ENCODE measurements at regions not wholly inside any gene's neighbourhood (a gene's known extent, or its start where the extent isn't known, plus 50 kb on each side); places are given as distances from the start of the nearest gene placed in this dataset.

DNA sequence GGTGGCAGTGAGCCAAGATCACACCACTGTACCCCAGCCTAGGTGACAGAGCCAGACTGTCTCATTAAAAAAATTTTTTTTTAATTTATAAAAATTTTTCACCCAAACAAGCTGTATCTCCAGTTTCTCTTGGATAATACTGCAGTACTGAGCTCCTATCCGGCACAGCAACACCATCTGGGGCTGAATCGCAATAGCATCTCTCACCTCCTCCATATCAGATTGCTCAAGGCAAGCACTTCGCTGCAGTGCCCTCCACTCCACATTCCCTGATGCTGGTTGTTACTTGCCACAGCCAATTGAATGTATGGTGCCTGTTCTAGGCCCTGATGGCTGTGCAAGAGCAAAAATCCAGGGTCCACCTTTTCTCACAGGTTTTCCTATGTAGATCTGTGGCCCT lies 69.3 kb upstream of the FAM241A start:
- no peak overlapping the region for H3K4me3 ChIP-seq (ENCODE audit: low read depth, low read length)
- TF ChIP-seq, protein P1, sequence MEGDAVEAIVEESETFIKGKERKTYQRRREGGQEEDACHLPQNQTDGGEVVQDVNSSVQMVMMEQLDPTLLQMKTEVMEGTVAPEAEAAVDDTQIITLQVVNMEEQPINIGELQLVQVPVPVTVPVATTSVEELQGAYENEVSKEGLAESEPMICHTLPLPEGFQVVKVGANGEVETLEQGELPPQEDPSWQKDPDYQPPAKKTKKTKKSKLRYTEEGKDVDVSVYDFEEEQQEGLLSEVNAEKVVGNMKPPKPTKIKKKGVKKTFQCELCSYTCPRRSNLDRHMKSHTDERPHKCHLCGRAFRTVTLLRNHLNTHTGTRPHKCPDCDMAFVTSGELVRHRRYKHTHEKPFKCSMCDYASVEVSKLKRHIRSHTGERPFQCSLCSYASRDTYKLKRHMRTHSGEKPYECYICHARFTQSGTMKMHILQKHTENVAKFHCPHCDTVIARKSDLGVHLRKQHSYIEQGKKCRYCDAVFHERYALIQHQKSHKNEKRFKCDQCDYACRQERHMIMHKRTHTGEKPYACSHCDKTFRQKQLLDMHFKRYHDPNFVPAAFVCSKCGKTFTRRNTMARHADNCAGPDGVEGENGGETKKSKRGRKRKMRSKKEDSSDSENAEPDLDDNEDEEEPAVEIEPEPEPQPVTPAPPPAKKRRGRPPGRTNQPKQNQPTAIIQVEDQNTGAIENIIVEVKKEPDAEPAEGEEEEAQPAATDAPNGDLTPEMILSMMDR (IDR thresholded peaks at IDR 0.05; ENCODE audit: control insufficient read depth, extremely low read depth, insufficient read depth) = no peak
- no peak for DNase-seq (ENCODE audit: low read depth)

DNA sequence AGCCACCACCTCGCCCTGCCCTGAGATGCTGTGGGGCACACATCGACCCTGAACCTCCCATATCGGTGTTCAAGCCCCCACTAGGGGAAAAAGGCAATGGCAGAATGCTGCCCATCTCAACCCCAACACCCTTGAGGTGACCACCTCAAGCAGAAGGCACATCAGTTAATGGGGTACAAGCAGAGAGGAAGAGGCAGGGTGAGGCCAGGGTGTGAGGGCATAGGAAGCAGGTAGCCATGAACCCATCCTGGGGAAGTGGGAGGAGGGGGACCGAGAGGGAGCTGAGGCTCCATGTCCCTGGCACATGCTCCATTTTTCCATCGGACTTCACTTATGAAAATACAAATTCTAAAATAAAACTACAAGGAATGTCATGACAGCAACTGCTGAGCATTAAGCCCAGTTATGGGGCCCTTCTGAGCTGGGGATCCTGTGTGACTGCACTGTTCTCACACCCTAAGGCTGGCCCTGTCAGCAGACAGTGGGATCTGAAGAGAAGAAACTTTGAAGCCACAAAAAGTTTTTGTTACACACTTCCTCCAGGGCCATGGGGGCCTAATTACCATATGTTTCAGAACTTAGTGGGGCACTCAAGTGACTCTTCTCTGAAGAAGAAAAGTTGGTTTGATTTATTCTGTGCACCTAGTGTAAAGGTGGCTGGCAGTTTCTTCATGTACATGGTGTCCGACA lies 68.2 kb upstream of the FAM241A start:
- TF ChIP-seq, protein P1 (IDR thresholded peaks at IDR 0.05; ENCODE audit: control insufficient read depth, extremely low read depth, insufficient read depth) = no peak
- H3K4me3 ChIP-seq (ENCODE audit: low read depth, low read length) = no peak overlapping the region
- DNase-seq (ENCODE audit: low read depth) = no peak

DNA sequence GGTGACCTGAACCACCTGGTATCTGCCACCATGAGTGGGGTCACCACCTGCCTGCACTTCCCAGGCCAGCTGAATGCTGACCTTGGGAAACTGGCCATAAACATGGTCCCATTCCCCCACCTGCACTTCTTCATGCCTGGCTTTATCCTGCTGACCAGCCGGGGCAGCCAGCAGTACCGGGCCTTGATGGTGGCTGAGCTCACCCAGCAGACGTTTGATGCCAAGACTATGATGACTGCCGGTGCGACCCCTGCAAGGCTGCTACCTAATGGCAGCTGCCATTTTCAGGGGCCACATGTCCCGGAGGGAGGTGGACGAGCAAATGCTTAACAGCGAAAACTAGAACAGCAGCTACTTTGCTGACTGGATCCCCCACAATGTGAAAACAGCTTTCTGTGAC lies 67.5 kb upstream of the FAM241A start:
- H3K4me3 ChIP-seq (ENCODE audit: low read depth, low read length) = no peak overlapping the region
- DNase-seq (ENCODE audit: low read depth) = no peak
- TF ChIP-seq, protein P1 (IDR thresholded peaks at IDR 0.05; ENCODE audit: control insufficient read depth, extremely low read depth, insufficient read depth) = no peak

DNA sequence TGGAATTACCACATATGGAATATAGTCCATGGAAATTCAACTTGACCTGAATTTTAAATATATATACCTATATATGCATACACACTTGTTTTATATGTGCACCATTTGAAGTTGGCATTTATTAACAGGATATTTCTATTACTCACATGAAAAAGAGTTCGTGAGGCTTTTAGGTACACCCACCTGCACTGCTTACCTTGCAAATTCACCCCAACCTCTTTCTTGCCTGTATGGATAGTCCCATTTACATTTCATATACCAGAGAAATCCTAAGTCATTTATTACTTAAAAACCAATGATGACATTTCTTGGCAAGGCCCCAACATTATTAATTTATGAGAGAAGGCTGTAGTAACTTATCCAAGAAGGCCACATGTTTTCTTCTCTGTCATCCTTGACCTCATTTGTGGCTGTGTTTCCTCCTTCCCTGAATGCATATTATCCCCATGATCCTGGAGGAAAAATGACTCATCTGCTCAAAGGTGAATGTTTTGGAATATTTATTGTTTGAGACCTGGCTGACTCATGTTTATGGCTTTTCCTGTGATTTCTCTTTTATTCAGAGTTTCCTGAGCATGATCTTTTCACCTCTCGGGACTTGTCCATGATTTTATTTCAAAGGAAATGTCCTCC lies 62.2 kb upstream of the FAM241A start:
- no peak overlapping the region for H3K4me3 ChIP-seq (ENCODE audit: low read depth, low read length)
- TF ChIP-seq, protein P1 (IDR thresholded peaks at IDR 0.05; ENCODE audit: control insufficient read depth, extremely low read depth, insufficient read depth) = no peak
- DNase-seq (ENCODE audit: low read depth) = no peak

DNA sequence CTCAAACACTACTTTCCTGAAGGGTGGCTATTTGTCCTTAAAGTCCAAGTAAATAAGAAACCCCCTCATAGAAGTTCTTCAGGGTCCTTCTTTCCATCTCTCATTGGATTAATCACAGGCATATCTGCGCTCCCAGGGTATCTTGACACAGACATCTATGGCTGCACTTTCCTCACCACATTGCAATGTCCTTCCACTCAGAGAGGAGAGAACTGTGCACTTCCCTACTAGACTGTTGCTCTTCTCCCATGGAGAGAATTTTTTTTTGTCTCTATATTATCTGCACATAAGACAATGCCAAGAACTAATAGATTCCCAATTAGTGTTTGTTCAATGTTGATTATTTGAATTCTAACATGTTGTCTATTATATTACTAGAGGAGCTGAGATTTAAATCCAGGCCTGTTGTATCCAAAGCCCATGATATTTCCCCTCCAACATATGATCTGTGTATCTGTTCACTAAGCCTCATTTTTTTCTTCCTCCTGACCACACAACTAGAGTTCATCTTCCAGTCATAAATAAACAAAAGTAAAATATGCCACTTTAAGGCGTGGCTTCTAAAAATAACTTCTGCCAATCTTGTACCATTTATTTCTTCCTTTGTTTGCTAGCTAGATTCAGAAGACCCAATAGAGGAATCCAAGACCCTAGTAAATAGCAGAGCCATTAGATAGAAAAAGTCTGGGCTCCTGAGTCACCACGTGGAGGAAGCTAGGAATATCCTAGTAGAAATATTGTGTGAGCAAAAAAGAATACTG lies 61.5 kb upstream of the FAM241A start:
- TF ChIP-seq, protein P1 (IDR thresholded peaks at IDR 0.05; ENCODE audit: control insufficient read depth, extremely low read depth, insufficient read depth) = no peak
- no peak overlapping the region for H3K4me3 ChIP-seq (ENCODE audit: low read depth, low read length)
- DNase-seq (ENCODE audit: low read depth) = no peak

DNA sequence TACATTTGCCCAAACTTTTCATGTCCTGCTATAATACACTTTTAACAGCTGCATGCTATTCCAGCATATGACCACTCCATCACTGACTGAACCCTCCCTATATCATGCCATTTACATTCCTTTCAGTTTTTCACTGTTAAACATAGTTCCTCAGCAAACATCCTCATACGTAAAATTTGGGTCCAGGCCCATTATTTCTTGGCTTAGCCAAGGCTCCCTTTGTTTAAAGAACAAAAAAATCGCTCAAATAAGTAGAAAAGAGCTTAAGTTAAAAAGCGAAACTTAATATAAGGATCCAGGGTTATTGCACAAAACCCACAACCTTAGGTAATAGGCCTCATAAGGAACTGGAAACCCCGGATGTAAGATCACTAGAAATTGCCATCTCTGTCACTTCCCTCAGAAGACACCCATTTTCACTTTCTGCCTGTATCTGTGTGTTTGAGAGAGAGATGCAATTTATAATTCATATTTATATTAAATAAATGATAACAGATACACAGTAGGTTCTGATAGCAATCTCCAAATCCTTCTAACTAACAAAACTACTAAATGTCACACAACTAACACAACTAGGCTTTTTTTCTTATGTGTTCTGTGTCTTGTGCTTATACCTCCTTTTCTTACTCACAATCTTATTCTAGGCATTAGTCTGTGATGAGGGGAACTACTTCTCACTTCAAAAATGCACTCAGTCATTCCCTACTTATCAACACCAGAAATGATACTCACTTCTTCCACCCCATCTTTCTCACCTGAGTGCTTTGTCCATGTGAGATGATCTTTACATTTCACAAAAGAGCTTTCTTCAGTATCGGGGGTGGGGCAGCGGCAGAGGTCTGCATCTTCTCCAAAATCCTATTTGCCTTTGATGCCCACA lies 59.9 kb upstream of the FAM241A start:
- TF ChIP-seq, protein P1 (IDR thresholded peaks at IDR 0.05; ENCODE audit: control insufficient read depth, extremely low read depth, insufficient read depth) = no peak
- DNase-seq (ENCODE audit: low read depth) = no peak
- H3K4me3 ChIP-seq (ENCODE audit: low read depth, low read length) = no peak overlapping the region
